ENCODE measurements at regions not wholly inside any gene's neighbourhood (a gene's known extent, or its start where the extent isn't known, plus 50 kb on each side); places are given as distances from the start of the nearest gene placed in this dataset.

- H3K27ac ChIP-seq (ENCODE audit: insufficient read depth, low read depth, low read length, poor library complexity, severe bottlenecking) = no peak overlapping the region
- no peak overlapping the region for H3K4me3 ChIP-seq (ENCODE audit: insufficient read depth, low read depth, low read length)
- no peaks in the 10 kb centered on the region for H3K4me1 ChIP-seq (ENCODE audit: control insufficient read depth, insufficient read depth, low read length)
- H3K36me3 ChIP-seq (ENCODE audit: control insufficient read depth, insufficient read depth, low read length) = no peaks in the 10 kb centered on the region
- no peaks in the 10 kb centered on the region for H3K27me3 ChIP-seq (ENCODE audit: control insufficient read depth, insufficient read depth, low read length, poor library complexity, severe bottlenecking)
- H3K9me3 ChIP-seq (ENCODE audit: control insufficient read depth, low read length) = no peaks in the 10 kb centered on the region
- WGBS, 2 experiments = 100% methylated on average over 1 of the region's 1 CpG
Observed at GRCh38 chr9:25415718-25416117, 262.5 kb downstream of the TUSC1 start.

- 92 to 100% methylated on average over 1 of the region's 1 CpG for WGBS, 2 experiments
- Histone ChIP-seq H3K4me3 (ENCODE audit: insufficient read depth, low read depth, low read length) (no peak overlapping the region), H3K36me3 (ENCODE audit: control insufficient read depth, insufficient read depth, low read length) (no peaks in the 10 kb centered on the region)
Observed at GRCh38 chr9:25412646-25413045, 265.6 kb downstream of the TUSC1 start.

GRCh38 chr9:25397746-25398145 lies 280.5 kb downstream of the TUSC1 start:
- H3K36me3 ChIP-seq (ENCODE audit: control insufficient read depth, insufficient read depth, low read length) = no peaks in the 10 kb centered on the region
- no peaks in the 10 kb centered on the region for H3K27me3 ChIP-seq (ENCODE audit: control insufficient read depth, insufficient read depth, low read length, poor library complexity, severe bottlenecking)
- no peaks in the 10 kb centered on the region for H3K9me3 ChIP-seq (ENCODE audit: control insufficient read depth, low read length)
- no peak overlapping the region for H3K4me3 ChIP-seq (ENCODE audit: insufficient read depth, low read depth, low read length)
- H3K27ac ChIP-seq (ENCODE audit: insufficient read depth, low read depth, low read length, poor library complexity, severe bottlenecking) = no peak overlapping the region
- no peaks in the 10 kb centered on the region for H3K4me1 ChIP-seq (ENCODE audit: control insufficient read depth, insufficient read depth, low read length)

More at GRCh38 chr9:25412646-25413045, 265.6 kb downstream of the TUSC1 start:
- Histone ChIP-seq H3K27ac (ENCODE audit: insufficient read depth, low read depth, low read length, poor library complexity, severe bottlenecking) (no peak overlapping the region), H3K27me3 (ENCODE audit: control insufficient read depth, insufficient read depth, low read length, poor library complexity, severe bottlenecking) (no peaks in the 10 kb centered on the region), H3K4me1 (ENCODE audit: control insufficient read depth, insufficient read depth, low read length) (no peaks in the 10 kb centered on the region), H3K9me3 (ENCODE audit: control insufficient read depth, low read length) (no peaks in the 10 kb centered on the region)

- no peak overlapping the region for H3K4me3 ChIP-seq (ENCODE audit: insufficient read depth, low read depth, low read length)
- H3K27ac ChIP-seq (ENCODE audit: insufficient read depth, low read depth, low read length, poor library complexity, severe bottlenecking) = no peak overlapping the region
- H3K27me3 ChIP-seq (ENCODE audit: control insufficient read depth, insufficient read depth, low read length, poor library complexity, severe bottlenecking) = no peaks in the 10 kb centered on the region
- H3K9me3 ChIP-seq (ENCODE audit: control insufficient read depth, low read length) = no peaks in the 10 kb centered on the region
- H3K4me1 ChIP-seq (ENCODE audit: control insufficient read depth, insufficient read depth, low read length) = no peaks in the 10 kb centered on the region
- H3K36me3 ChIP-seq (ENCODE audit: control insufficient read depth, insufficient read depth, low read length) = no peaks in the 10 kb centered on the region
Observed at GRCh38 chr9:25396828-25397227, 281.4 kb downstream of the TUSC1 start.

GRCh38 chr9:25381141-25381540 lies 297.1 kb downstream of the TUSC1 start:
- no peaks in the 10 kb centered on the region for H3K4me1 ChIP-seq (ENCODE audit: control insufficient read depth, insufficient read depth, low read length)
- H3K36me3 ChIP-seq (ENCODE audit: control insufficient read depth, insufficient read depth, low read length) = no peaks in the 10 kb centered on the region
- no peaks in the 10 kb centered on the region for H3K27me3 ChIP-seq (ENCODE audit: control insufficient read depth, insufficient read depth, low read length, poor library complexity, severe bottlenecking)
- H3K4me3 ChIP-seq (ENCODE audit: insufficient read depth, low read depth, low read length) = no peak overlapping the region
- no peaks in the 10 kb centered on the region for H3K9me3 ChIP-seq (ENCODE audit: control insufficient read depth, low read length)
- H3K27ac ChIP-seq (ENCODE audit: insufficient read depth, low read depth, low read length, poor library complexity, severe bottlenecking) = no peak overlapping the region
- WGBS, 2 experiments = 100% methylated on average over 1 of the region's 1 CpG; no CpG with 5 or more reads in 1 of the 2 experiments

GRCh38 chr9:25377039-25377438 lies 301.2 kb downstream of the TUSC1 start:
- no peaks in the 10 kb centered on the region for H3K4me1 ChIP-seq (ENCODE audit: control insufficient read depth, insufficient read depth, low read length)
- no peaks in the 10 kb centered on the region for H3K27me3 ChIP-seq (ENCODE audit: control insufficient read depth, insufficient read depth, low read length, poor library complexity, severe bottlenecking)
- H3K9me3 ChIP-seq (ENCODE audit: control insufficient read depth, low read length) = no peaks in the 10 kb centered on the region
- no peak overlapping the region for H3K4me3 ChIP-seq (ENCODE audit: insufficient read depth, low read depth, low read length)
- no peaks in the 10 kb centered on the region for H3K36me3 ChIP-seq (ENCODE audit: control insufficient read depth, insufficient read depth, low read length)
- H3K27ac ChIP-seq (ENCODE audit: insufficient read depth, low read depth, low read length, poor library complexity, severe bottlenecking) = no peak overlapping the region
- WGBS, 2 experiments = 93 to 95% methylated on average over 10 of the region's 10 CpGs

GRCh38 chr9:25374281-25374680 lies 304.0 kb downstream of the TUSC1 start:
- H3K27me3 ChIP-seq (ENCODE audit: control insufficient read depth, insufficient read depth, low read length, poor library complexity, severe bottlenecking) = no peaks in the 10 kb centered on the region
- H3K9me3 ChIP-seq (ENCODE audit: control insufficient read depth, low read length) = no peaks in the 10 kb centered on the region
- no peaks in the 10 kb centered on the region for H3K4me1 ChIP-seq (ENCODE audit: control insufficient read depth, insufficient read depth, low read length)
- no peak overlapping the region for H3K4me3 ChIP-seq (ENCODE audit: insufficient read depth, low read depth, low read length)
- no peaks in the 10 kb centered on the region for H3K36me3 ChIP-seq (ENCODE audit: control insufficient read depth, insufficient read depth, low read length)
- H3K27ac ChIP-seq (ENCODE audit: insufficient read depth, low read depth, low read length, poor library complexity, severe bottlenecking) = no peak overlapping the region
- WGBS, 2 experiments = 71 to 92% methylated on average over 1 of the region's 1 CpG

- Histone ChIP-seq H3K27ac (ENCODE audit: insufficient read depth, low read depth, low read length, poor library complexity, severe bottlenecking) (no peak overlapping the region), H3K36me3 (ENCODE audit: control insufficient read depth, insufficient read depth, low read length) (no peaks in the 10 kb centered on the region), H3K4me3 (ENCODE audit: insufficient read depth, low read depth, low read length) (no peak overlapping the region), H3K9me3 (ENCODE audit: control insufficient read depth, low read length) (no peaks in the 10 kb centered on the region), H3K27me3 (ENCODE audit: control insufficient read depth, insufficient read depth, low read length, poor library complexity, severe bottlenecking) (no peaks in the 10 kb centered on the region), H3K4me1 (ENCODE audit: control insufficient read depth, insufficient read depth, low read length) (no peaks in the 10 kb centered on the region)
- 86 to 95% methylated on average over 1 of the region's 1 CpG for WGBS, 2 experiments
Observed at GRCh38 chr9:25366906-25367305, 311.3 kb downstream of the TUSC1 start.

- Histone ChIP-seq H3K4me1 (ENCODE audit: control insufficient read depth, insufficient read depth, low read length) (no peaks in the 10 kb centered on the region), H3K4me3 (ENCODE audit: insufficient read depth, low read depth, low read length) (no peak overlapping the region), H3K27ac (ENCODE audit: insufficient read depth, low read depth, low read length, poor library complexity, severe bottlenecking) (no peak overlapping the region), H3K36me3 (ENCODE audit: control insufficient read depth, insufficient read depth, low read length) (no peaks in the 10 kb centered on the region), H3K27me3 (ENCODE audit: control insufficient read depth, insufficient read depth, low read length, poor library complexity, severe bottlenecking) (no peaks in the 10 kb centered on the region), H3K9me3 (ENCODE audit: control insufficient read depth, low read length) (no peaks in the 10 kb centered on the region)
- WGBS, 2 experiments = 80 to 100% methylated on average over 1 of the region's 1 CpG
Observed at GRCh38 chr9:25353783-25354182, 324.5 kb downstream of the TUSC1 start.

GRCh38 chr9:25350011-25350410 lies 328.2 kb downstream of the TUSC1 start:
- no peaks in the 10 kb centered on the region for H3K27me3 ChIP-seq (ENCODE audit: control insufficient read depth, insufficient read depth, low read length, poor library complexity, severe bottlenecking)
- no peak overlapping the region for H3K4me3 ChIP-seq (ENCODE audit: insufficient read depth, low read depth, low read length)
- no peaks in the 10 kb centered on the region for H3K4me1 ChIP-seq (ENCODE audit: control insufficient read depth, insufficient read depth, low read length)
- no peak overlapping the region for H3K27ac ChIP-seq (ENCODE audit: insufficient read depth, low read depth, low read length, poor library complexity, severe bottlenecking)
- WGBS, 2 experiments = 95 to 100% methylated on average over 2 of the region's 2 CpGs
- H3K36me3 ChIP-seq (ENCODE audit: control insufficient read depth, insufficient read depth, low read length) = no peaks in the 10 kb centered on the region
- no peaks in the 10 kb centered on the region for H3K9me3 ChIP-seq (ENCODE audit: control insufficient read depth, low read length)

GRCh38 chr9:25322142-25322541 lies 356.1 kb downstream of the TUSC1 start:
- H3K27ac ChIP-seq (ENCODE audit: insufficient read depth, low read depth, low read length, poor library complexity, severe bottlenecking) = no peak overlapping the region
- no peaks in the 10 kb centered on the region for H3K4me1 ChIP-seq (ENCODE audit: control insufficient read depth, insufficient read depth, low read length)
- no peaks in the 10 kb centered on the region for H3K9me3 ChIP-seq (ENCODE audit: control insufficient read depth, low read length)
- H3K27me3 ChIP-seq (ENCODE audit: control insufficient read depth, insufficient read depth, low read length, poor library complexity, severe bottlenecking) = no peaks in the 10 kb centered on the region
- no peaks in the 10 kb centered on the region for H3K36me3 ChIP-seq (ENCODE audit: control insufficient read depth, insufficient read depth, low read length)
- WGBS, 2 experiments = 94 to 95% methylated on average over 8 of the region's 8 CpGs
- no peak overlapping the region for H3K4me3 ChIP-seq (ENCODE audit: insufficient read depth, low read depth, low read length)

All from ectodermal cell (in vitro differentiated cells).